HG03045 (cell line): ENCODE measurements at regions not wholly inside any gene's neighbourhood (a gene's known extent, or its start where the extent isn't known, plus 50 kb on each side); places are given as distances from the start of the nearest gene placed in this dataset.

Source experiments
- ATAC-seq: cut with Tn5 transposase; IDR thresholded peaks from one replicate; pipeline ENCODE4 v1.9.1; 2021; ENCODE audit warnings: mild to moderate bottlenecking, moderate library complexity; ENCODE audit not compliant: unreplicated experiment

DNA sequence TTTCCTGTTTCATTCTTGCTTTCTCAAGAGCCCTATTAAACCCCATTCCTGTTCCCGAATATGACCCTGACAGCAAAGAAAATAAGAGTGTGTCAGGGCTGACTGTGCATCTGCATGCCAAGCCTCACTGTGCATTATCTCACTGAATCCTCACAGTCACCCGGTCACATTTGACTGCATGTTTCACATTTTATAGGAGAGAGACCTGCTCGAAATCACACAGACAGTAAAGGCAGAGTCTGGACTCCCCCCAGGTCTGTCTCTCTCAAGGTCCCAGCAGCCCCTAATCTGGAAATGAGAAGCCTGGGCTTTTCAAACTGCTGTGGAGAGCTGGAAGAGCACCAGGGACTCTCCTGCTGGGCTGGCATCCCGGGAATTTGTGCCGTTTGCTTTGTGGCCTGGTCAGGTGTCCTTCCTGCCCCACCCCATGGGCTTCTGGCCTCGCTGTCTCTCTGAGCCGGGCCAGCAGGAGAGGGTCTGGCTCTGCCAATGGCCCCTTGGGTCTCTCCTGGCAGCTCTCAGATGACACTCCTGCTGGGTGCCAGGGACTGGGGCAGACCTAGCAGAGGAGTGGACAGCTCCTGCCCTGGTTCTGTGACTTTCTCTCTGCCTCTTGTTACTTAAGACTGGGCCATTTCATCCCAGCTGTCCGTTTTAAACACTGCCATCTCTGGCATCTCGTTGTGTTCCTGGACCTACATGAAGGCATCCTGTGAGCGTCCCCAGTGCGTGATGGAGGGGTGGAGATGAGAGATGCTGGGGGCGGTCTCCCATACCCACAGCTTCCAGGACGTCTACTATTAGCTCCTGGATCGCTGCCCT is 173.6 kb downstream of the ARHGAP12 start:
- no peak for ATAC-seq

DNA sequence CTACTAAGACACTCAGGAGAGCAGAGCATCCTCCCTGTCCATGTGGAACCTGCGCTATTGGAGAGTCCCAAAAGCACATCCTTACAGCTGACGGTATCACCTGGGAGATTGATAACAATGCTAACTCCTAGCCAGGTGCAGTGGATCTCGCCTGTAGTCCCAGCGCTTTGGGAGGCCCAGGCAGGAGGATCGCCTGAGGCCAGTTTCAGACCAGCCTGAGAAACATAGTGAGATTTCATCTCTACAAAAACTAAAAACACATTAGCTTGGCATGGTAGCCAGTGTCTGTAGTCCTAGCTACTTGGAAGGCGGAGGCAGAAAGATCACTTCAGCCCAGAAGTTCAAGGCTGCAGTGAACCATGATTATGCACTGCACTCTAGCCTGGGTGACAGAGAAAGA is 174.9 kb downstream of the ARHGAP12 start:
- no peak for ATAC-seq

DNA sequence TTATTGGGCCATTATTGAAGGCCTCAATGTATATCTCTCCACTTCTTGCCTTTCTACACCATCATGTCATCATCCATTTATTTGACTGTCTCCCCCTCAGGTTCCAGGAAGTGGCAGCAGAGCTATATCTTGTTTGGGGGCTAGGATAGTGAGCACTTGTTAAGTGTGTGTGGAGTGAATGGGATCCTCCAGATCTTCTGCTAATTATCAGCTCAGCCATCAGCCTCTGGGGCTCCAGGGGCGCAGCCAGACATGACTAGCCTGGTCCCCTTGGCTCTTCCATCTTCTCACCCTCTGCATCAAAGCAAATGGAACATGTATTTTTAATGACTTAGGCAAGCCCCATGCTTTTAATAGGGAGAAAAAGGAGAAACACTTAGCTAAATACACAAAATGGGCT is 176.5 kb downstream of the ARHGAP12 start:
- ATAC-seq: no peak

DNA sequence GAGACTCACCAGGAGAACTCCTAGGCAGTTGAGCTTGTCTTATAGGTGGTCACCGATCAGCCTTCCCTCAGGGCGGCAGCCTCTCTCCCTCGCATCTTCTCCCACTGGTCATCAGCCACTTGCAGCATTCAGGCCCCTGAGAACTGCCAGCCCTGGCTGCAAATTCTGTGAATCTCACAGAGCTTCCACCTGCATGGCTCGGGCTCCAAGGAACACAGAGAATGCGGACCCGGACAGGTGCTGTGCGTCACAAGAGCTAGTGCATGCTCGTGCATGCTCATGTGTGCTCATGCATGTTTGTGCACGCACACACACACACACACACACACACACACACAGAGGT is 176.9 kb downstream of the ARHGAP12 start:
- no peak for ATAC-seq

DNA sequence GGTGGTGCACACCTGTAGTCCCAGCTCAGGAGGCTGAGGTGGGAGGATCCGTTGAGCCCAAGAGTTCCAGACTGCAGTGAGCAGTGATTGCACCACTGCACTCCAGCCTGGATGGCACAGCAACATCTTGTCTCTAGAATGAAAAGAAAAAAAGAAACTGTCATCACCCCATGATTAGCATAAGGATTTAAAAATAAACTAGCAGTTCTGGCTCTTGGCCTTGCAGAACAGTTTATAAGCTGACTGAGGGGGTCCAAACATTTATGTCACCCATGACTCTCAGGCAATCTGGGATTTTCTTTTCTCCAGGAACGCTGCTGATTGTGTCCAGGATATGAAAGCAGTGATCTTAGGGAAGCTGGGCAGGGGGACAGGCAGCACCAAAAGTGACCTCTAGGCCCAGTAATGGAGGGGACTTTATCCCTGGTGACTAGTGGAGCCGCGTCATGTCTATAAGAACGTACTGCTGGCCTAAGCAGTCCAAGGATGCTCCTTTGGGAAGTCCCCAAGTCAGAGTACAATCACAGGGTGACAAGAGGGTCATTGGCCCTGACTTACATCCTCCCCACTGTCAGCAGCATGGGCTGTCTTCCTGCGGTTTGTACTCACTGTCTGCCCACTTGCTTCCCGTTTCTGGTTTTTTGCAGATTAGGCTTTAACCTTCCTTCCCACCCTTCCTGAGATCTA is 177.4 kb downstream of the ARHGAP12 start:
- no peak for ATAC-seq

DNA sequence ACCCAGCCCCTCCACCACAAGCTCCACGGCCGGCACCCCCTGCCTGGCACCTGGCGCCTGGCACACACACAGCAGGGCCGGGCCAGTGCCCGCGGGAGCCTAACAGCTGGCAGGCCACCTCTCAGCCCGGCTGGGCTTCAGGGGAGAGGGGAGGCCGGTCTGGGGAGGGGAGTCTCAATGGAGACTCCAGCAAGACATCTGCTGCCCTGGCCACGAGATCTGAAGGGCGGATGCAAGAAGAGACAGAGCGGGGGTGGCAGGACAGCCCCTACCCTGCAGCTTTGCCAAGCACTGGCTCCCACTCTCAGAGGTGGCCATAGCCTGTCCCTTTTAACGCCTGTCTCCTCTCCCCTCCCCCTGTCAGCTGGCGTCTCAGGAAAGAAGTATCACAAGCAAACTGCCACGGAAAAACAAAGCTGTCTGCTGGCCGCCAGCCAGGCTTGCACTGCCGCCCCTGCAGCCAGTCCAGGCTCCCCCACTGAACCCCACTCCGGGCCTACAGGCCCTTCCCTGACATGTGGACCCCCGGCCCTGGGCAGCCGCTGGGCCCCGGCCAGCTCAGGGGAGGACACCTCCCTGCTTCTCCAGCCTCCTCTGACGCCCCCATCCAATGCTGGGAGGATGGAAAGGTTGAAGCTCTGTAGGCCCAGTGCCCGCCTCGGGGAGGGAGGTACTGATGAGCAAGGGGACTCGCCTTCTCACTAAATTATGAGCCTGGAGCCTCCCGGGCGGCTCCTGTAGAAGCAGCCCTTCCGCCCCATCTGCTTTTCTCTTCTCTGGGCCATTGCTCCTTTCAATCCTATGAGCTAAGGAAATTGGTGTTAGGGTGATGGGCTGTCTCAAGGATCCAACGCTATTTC is 178.4 kb downstream of the ARHGAP12 start:
- ATAC-seq: no peak

DNA sequence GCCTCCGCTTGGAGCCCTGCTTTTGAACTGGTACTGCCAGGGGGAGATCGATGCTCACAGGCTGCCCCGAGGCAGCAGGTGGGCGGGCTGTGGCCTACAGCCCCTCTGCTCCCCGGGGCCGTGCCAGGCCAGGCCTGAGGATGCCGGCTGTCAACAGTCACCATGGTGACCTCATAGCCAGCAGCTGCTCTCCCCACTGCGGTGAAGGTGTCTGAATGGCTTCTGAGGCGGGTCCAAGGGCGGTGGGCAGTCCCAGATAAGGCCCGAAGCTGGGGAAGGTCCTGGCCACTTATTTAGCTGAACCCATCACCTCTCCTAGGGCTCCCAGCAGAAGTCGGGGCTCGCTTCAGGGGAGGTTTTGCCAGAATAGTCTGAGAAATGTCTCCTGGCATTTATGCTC is 179.3 kb downstream of the ARHGAP12 start:
- ATAC-seq: no peak

DNA sequence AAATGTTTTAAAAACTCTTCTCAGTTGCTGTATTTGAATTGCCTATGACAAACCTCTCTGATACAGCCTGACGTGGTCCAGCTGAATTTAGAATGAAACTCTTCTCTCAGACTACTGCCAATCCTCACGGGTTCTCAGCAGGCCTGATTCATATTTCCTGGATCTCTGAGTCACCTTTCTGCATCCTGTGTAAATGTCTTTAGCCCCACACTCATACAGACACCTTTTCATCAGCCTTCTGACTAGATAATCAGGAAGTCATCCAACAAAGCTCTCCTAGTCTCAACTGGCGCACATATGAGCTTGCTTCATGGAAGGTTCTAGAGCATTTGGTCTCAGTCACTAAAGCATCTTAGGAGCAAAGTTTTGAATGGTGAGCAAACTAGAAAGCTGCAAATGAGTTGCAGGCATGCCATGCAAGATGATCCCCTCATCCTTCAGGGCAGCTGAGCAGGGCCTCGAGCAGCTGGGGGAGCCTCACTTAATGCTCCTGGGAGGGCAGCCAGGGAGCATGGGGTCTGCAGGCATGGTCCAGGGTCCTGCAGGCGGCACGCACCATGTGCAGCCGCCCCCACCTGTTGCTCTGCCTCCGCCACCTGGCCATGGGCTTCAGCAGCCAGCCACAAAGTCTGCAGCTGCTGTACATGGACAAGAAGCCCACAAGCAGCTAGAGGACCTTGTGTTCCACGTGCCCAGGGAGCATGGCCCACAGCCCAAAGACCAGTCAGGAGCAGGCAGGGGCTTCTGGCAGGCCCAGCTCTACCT is 182.8 kb downstream of the ARHGAP12 start:
- no peak for ATAC-seq

DNA sequence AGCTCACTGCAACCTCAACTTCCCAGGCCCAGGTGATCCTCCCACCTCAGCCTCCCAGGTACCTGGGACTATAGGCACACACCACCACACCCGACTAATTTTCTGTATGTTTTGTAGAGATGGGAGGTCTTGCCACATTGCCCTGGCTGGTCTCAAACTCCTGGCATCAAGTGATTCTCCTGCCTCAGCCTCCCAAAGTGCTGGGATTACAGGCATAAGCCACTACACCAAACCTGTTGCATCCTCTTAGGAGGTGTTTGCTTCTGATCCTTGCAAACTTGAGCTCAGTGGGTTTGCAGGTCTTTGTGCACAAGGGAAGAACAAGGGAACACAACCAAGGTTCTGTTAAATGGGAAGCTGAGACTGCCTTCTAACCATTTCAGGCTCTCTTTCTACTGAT is 184.6 kb downstream of the ARHGAP12 start:
- ATAC-seq: no peak

DNA sequence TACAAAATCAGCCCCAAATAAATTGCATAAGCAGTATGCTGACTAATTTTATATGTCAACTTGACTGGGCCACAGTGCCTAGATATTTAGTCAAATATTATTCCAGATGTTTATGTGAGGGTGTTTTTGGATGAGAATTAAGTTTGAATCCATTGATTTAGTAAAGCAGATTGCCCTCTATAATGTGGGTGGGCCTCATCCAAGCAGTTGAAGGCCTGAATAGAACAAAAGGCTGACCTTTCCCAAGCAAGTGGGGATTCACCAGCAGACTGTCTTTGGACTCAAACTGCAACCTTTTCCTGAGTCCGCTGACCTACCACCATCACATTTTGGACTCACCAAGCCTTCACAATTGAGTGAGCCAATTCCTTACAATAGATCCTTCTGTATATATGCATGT is 186.4 kb downstream of the ARHGAP12 start:
- no peak for ATAC-seq

DNA sequence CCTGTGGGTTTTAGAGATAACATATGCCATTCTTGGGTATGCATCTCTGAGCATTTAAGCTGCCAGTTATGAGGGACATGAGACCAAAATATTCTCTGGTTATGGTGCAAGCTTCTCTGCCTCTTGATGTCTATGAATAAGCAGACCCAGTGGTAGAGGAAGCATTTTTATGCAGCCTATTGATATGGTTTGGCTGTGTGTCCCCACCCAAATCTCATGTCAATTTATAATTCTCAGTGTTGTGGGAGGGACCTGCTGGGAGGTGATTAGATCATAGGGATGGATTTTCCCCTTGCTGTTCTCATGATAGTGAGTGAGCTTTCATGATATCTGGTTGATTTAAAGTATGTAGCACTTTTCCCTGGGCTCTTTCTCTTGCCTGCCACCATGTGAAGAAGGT is 187.2 kb downstream of the ARHGAP12 start:
- no peak for ATAC-seq

DNA sequence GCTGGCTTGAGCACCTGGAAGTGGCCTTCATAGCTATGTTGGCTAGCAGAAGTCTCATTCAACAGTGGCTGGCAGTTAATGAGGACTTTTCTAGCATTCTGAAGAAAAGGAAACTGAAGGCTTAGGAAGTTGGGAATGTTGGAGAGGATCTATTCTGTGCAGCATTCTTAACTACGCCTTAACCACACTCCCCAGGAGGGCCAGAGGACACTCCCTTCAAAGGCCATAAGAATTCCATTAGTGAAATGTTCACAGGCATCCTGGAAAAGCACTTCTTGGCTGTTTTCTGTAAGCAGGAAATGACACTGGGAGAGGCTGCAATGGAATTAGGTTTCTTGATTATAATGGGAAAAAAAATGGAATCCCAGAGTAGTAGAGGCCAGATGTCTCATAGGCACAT is 188.9 kb downstream of the ARHGAP12 start:
- ATAC-seq: no peak

DNA sequence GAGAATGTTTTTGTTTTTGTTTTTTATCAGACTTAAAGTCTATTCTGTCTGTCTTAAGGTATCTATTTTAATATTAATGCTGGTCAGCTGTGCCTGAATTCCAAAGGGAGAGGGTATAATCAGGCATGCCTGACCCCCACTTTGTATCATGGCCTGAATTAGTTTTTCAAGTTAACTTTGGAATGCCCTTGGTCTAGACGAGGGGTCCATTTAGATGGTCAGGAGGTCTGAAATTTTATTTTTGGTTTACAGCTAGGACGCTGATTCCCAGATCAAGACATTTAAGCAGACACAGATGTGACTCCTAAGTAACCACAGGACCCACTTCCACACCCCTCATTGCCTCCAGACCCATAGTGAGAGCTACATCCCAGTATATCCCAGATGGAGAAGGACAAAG is 189.5 kb downstream of the ARHGAP12 start:
- no peak for ATAC-seq

DNA sequence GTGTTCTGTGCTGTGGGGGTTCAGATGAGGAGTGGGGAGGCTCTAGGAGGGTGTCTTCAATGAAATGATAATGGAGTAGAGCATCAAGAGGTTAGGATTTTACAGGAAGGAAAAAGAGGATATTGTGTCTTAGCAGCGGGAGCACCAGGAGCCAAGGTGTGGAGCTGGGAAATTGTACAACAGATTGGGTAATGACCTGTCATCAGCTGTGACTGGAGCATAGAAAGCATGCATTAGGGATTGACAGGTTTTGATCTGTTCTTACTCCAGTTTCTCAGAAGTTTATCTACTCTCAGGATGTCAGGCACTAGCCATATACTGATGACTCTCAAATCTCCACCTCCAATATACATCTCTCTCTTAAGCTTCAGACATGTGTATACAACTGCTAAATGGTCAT is 196.9 kb downstream of the ARHGAP12 start:
- ATAC-seq: no peak

DNA sequence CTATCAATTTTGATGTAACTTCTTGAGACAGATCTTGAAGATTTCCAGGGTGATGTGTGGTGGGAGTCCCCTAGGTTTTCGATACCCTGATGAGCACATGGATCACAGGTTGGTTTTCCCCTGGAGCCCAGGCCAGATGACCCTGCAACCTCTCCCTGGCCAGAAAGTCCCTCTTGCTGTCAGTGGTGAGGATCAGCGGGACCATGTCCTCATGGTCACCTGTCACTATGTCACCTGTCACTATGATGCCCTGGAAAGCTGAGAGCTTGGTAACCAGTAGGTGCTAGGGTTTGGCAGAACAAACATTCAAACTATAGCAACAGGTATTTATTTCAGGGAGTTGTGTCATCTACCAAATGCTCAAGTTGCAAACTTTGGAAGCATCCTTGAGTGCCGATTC is 197.9 kb downstream of the ARHGAP12 start:
- no peak for ATAC-seq

DNA sequence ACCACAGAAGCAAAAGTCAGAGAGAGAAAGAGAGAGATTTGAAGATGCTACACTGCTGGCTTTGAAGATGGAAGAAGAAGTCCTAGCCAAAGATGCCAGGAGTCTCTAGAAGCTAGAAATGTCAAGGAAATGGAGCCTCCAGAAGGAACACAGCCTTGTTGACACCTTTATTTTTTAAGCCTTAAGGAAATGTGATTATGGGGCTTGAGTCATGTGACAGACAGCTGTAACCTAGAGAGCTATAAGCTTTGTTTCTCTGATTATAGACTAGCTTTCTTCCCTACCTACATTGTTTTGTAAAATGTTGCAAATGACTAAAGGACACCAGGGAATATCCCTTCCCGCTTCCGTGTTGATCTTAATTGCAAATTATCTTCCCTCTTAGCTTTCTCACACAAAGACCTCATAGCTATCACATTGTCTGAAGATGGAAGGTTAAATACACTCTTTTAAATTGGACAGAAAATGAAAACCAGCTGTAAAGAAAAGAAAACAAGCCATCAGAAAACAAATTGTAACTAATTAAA is 199.9 kb downstream of the ARHGAP12 start:
- no peak for ATAC-seq

DNA sequence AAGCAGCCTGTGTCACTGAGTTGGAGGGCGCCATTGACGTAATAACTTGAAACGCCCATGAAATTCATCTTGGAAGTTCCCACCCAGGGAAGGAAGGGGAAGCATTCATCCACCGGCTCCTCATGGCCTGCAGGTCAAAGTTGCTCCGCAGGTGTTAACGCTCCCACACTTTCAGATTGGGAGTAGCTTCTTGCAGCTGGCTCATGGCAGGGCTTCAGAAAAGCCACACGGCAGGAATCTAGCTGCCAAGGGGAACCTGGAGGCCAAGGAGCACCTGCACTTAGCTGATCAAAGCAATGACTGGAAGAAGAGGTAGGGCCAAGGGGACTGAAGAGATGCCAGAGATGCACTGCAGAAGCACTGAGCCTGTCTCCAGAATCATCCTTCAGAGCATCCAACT is 203.2 kb downstream of the ARHGAP12 start:
- no peak for ATAC-seq

DNA sequence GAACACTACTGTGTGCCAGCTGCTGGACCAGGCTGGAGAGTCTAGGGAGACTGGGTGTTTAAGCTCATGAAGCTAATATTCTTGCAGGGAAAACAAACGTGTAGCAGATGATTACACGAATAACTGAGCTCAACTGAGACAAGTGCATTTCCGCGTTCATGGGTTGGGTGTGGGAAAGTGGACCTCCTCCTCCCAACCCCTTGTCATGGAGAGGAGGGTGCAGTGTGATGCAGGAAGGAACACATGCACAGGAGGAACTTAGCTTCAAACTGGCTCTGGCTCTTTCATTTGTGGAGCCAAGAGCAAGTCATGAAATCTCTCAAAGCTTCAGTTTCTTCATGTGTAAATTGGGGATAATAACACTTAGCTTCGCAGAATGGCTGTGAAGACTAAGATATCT is 204.3 kb downstream of the ARHGAP12 start:
- no peak for ATAC-seq

DNA sequence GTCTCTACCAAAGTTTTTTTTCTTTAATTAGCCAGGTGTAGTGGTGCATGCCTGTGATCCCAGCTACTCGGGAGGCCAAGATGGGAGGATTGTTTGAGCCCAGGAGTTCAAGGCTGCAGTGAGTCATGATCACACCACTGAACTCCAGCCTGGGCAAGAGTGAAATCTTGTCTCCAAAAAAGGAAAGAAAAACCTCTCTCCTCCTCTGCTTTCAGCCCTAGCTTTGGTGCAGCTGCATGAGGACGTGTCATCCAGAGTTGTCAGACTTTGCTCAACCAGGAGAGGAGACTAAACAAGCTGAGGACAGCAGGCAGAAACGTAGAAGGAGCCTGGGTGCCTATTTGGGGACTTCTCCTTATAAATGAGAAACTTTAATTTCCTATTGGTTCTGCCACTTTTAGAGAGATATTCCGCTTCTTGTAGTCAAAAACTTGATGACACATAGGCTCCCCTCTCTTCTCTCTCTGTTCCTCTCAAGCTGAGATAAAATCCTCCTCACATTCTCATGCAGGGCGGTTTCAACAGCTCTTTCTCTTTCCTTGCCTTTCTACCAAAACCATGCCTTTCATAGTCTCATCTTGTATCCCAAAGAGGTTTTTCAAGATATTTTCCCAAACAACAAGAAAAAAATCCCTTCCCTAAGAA is 205.4 kb downstream of the ARHGAP12 start:
- no peak for ATAC-seq

DNA sequence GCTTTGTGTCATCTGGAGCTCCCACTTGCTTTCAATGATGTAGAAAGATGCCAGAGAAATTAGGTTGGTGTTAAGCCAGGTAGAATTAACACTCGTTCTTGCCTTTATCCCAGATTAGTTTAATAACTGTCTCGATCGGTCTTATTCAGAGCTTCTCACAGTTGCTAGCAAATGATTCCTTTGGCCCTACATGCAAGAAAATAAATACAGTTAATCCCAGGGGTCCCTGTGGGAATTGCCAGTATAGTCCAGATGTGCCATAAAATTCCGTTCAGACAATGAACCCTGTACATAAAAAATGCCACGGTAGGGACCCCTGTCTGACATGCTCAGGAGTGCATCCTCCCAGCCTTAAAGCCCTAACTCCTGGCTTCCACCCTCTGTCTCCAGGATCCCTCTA is 207.5 kb downstream of the ARHGAP12 start:
- no peak for ATAC-seq
